ENCODE measurements at regions not wholly inside any gene's neighbourhood (a gene's known extent, or its start where the extent isn't known, plus 50 kb on each side); places are given as distances from the start of the nearest gene placed in this dataset.

- TF ChIP-seq CTCF (IDR thresholded peaks at IDR 0.05; ENCODE audit: low read depth, low read length, missing input control): no peak
- no peak for TF ChIP-seq FOXA1 (IDR thresholded peaks at IDR 0.05)
- TF ChIP-seq, protein P1, sequence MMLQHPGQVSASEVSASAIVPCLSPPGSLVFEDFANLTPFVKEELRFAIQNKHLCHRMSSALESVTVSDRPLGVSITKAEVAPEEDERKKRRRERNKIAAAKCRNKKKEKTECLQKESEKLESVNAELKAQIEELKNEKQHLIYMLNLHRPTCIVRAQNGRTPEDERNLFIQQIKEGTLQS (IDR thresholded peaks at IDR 0.05): no peak
- no peak for TF ChIP-seq TAF1 (conservative IDR thresholded peaks at IDR 0.05)
Measured at GRCh38 chr13:65400702-65401101, 1829.4 kb downstream of the PCDH9 start (continued).

DNA sequence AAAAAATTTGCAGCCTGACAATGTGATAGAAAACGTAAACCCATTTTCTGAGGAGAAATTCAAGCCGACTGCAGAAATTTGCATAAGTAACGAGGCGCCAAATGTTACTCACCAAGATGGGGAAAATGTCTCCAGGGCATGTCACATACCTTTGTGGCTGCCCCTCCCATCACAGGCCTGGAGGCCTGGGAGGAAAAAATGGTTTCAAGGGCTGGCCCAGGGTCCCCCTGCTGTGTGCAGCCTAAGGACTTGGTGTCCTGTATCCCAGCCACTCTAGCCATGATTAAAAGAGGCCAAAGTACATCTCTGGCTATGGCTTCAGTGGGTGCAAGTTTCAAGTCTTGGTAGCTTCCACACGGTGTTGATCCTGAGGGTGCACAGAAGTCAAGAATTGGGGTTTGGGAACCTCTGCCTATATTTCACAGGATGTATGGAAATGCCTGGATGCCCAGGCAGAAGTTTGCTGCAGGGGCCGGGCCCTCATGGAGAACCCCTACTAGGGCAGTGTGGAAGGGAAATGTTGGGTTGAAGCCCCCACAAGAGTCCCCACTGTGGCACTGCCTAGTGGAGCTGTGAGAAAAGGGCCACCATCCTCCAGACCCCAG is 1842.3 kb downstream of the PCDH9 start:
- no peaks in the 10 kb centered on the region for H3K36me3 ChIP-seq (ENCODE audit: control insufficient read depth in 4 of 4, insufficient read depth in 3 of 4, low read depth in 1 of 4, low read length in 3 of 4)
- H3K9ac ChIP-seq (ENCODE audit: low read depth in 1 of 2, low read length in 2 of 2): no peak overlapping the region
- H3K27ac ChIP-seq (ENCODE audit: low read depth in 1 of 2, low read length in 2 of 2): no peak overlapping the region
- no peak overlapping the region for H3K4me3 ChIP-seq (ENCODE audit: low read depth in 1 of 3, low read length in 3 of 3)
- H3K9me3 ChIP-seq (ENCODE audit: control insufficient read depth in 4 of 4, low read length in 3 of 4): peaks cover 0 to 5% (median 0%) of the 10 kb centered on the region in 4 donors
- 81% methylated on average over 6 of the region's 6 CpGs for WGBS
- DNase-seq (ENCODE audit: low spot score): no peak
- no peaks in the 10 kb centered on the region for H3K4me1 ChIP-seq (ENCODE audit: control insufficient read depth in 4 of 4, insufficient read depth in 4 of 4, low read length in 3 of 4)
- no peak for TF ChIP-seq YY1 (IDR thresholded peaks at IDR 0.05)
- no peak for TF ChIP-seq EGR1 (IDR thresholded peaks at IDR 0.05; ENCODE audit: low read depth in 2 of 2)
- no peak for TF ChIP-seq HNF4G (IDR thresholded peaks at IDR 0.05)
- no peak for TF ChIP-seq HNF4A (conservative IDR thresholded peaks at IDR 0.05)
- TF ChIP-seq JUND (IDR thresholded peaks at IDR 0.05): no peak
- no peak for TF ChIP-seq REST (IDR thresholded peaks at IDR 0.05)
- TF ChIP-seq FOXA2 (IDR thresholded peaks at IDR 0.05): no peak
- TF ChIP-seq, protein P1 (IDR thresholded peaks at IDR 0.05): no peak
- no peak for TF ChIP-seq NR2F2 (IDR thresholded peaks at IDR 0.05)
- TF ChIP-seq GABPA (IDR thresholded peaks at IDR 0.05 in 1 of 2, conservative IDR thresholded peaks at IDR 0.05 in 1 of 2): no peak
- no peak for TF ChIP-seq RAD21 (IDR thresholded peaks at IDR 0.05)
- TF ChIP-seq RXRA (IDR thresholded peaks at IDR 0.05): no peak
- no peak for TF ChIP-seq ZBTB33 (IDR thresholded peaks at IDR 0.05)
- no peak for TF ChIP-seq TAF1 (conservative IDR thresholded peaks at IDR 0.05)
- TF ChIP-seq CTCF (IDR thresholded peaks at IDR 0.05; ENCODE audit: low read depth, low read length, missing input control): no peak
- TF ChIP-seq FOXA1 (IDR thresholded peaks at IDR 0.05): no peak
- TF ChIP-seq, protein P2, sequence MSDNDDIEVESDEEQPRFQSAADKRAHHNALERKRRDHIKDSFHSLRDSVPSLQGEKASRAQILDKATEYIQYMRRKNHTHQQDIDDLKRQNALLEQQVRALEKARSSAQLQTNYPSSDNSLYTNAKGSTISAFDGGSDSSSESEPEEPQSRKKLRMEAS (IDR thresholded peaks at IDR 0.05): no peak
- TF ChIP-seq SP1 (IDR thresholded peaks at IDR 0.05): no peak
- peaks cover 0 to 3% (median 1%) of the 10 kb centered on the region in 4 donors for H3K27me3 ChIP-seq (ENCODE audit: control insufficient read depth in 4 of 4, insufficient read depth in 4 of 4, low read length in 3 of 4)

Data from liver (tissue), 8 donors.